ENCODE measurements at regions not wholly inside any gene's neighbourhood (a gene's known extent, or its start where the extent isn't known, plus 50 kb on each side); places are given as distances from the start of the nearest gene placed in this dataset.
"Not testable (repeated sequence)": the region's sequence is repeated elsewhere in the genome, so short reads cannot be mapped to it uniquely, and the experiment has no call there.

DNA sequence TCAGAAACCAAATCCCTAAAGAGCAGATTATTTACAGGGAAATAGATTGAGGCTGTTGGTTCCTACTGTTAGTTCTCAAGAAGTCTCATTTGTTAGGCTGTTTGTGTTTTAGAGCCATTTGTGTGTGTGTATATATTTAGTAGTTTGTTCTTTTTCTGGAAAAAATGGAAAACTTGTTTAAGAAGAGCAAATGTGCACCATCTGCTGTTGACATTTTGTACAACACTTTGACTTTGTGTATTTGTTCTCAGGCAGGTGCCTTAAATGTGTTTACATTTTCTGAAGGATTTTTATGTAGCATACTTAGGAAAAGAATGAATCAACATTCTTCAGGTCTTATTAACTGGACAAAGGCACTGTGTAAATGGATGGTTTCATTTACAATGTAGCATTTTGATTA is 163.7 kb upstream of the FOLH1 start:
- H3K27ac ChIP-seq = not testable (repeated sequence)
- TF ChIP-seq, protein P1, sequence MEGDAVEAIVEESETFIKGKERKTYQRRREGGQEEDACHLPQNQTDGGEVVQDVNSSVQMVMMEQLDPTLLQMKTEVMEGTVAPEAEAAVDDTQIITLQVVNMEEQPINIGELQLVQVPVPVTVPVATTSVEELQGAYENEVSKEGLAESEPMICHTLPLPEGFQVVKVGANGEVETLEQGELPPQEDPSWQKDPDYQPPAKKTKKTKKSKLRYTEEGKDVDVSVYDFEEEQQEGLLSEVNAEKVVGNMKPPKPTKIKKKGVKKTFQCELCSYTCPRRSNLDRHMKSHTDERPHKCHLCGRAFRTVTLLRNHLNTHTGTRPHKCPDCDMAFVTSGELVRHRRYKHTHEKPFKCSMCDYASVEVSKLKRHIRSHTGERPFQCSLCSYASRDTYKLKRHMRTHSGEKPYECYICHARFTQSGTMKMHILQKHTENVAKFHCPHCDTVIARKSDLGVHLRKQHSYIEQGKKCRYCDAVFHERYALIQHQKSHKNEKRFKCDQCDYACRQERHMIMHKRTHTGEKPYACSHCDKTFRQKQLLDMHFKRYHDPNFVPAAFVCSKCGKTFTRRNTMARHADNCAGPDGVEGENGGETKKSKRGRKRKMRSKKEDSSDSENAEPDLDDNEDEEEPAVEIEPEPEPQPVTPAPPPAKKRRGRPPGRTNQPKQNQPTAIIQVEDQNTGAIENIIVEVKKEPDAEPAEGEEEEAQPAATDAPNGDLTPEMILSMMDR (conservative IDR thresholded peaks at IDR 0.05) = peak; percentile 50

DNA sequence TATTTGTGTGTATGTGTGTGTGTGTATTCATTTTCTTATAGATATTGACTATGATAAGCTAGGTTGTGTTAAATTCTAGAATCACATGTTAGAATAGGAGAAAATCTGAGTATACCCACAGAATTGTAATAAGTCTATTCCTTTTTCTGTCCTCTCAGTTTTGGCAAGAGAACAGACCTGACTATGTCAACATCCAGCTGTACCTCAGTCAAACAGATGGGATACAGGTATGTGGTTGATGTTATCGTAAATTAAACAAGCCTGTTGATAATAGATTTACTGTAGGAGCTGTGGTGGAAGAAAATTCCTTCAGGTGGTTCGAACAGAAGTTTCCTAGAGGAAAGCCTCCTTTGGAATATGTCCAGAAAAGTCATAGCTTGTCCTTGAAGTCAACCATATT is 160.2 kb upstream of the FOLH1 start:
- not testable (repeated sequence) for H3K27ac ChIP-seq

GRCh38 chr11:49365375-49365774 is 157.0 kb upstream of the FOLH1 start:
- not testable (repeated sequence) for H3K27ac ChIP-seq

- not testable (repeated sequence) for H3K27ac ChIP-seq
Observed at GRCh38 chr11:49362994-49363393, 154.6 kb upstream of the FOLH1 start.

DNA sequence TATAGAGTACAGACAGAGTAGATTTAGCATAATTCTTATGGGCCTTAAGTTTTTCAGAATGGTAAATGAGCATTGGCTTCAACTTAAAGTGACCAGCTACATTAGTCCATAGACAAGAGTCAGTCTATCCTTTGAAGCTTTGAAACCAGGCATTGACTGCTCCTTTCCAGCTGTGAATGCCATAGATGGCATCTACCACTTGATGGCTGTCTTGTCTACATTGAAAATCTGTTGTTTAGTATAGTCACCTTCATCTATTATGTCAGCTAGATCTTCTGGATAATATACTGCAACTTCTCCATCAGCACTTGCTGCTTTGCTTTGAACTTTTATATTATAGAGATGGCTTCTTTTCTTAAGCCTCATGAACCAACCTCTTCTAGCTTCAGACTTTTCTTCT is 146.1 kb upstream of the FOLH1 start:
- not testable (repeated sequence) for H3K27ac ChIP-seq

GRCh38 chr11:49352868-49353267 is 144.5 kb upstream of the FOLH1 start:
- not testable (repeated sequence) for H3K27ac ChIP-seq

GRCh38 chr11:49346627-49347026 is 138.2 kb upstream of the FOLH1 start:
- not testable (repeated sequence) for H3K27ac ChIP-seq

DNA sequence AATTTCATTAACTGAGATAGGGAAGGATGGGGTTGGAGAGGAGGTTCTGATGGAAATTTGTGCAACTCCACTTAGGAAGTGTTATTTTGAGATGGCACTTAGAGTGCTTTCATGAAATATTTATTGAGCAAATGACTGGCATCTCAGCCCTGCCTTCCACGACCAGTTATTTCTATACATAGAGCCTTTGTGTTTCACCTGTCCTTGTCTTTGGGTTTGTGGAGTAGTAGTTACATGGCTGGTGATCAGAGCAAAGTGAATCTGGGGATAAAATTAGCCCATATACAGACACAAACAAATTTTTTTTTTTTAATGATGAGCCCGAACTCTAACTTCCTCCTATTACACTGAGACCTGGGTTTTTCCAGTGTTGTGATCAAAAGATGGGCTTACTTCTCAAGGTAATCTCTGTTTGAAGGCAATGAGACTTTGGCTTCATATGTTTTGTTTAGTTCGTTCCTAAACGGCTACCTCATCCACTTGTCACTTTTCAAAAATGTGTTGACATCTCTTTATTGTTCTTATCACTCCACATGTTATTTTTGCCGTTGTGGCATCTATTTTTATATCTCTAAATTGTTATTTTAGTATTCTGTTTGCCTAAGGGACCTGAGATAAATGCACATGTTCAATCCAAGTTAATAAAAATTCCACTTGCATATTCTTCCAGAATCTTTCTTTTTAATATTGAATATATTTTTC is 120.2 kb upstream of the FOLH1 start:
- H3K27ac ChIP-seq = not testable (repeated sequence)

- H3K27ac ChIP-seq = not testable (repeated sequence)
Observed at GRCh38 chr11:49327766-49328165, 119.4 kb upstream of the FOLH1 start.

- H3K27ac ChIP-seq = not testable (repeated sequence)
Observed at GRCh38 chr11:49326651-49327050, 118.2 kb upstream of the FOLH1 start.

DNA sequence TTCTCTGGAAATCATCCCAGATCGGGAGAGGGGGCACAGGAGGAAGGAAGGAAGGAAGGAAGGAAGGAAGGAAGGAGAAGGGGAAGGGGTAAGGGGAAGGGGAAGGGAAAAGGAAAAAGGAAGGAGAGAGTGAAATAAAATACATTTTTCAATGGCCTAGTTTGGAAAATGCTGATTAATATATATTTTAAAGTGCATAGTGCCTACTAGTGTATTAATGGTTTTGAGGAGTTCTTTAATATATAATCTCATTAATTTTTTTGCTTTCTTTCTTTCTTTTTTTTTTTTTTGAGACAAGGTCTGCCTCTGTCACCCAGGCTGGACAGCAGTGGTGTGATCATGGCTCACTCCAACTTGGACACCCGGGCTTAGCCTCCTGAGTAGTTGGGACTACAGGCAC is 107.8 kb upstream of the FOLH1 start:
- TF ChIP-seq, protein P1 (conservative IDR thresholded peaks at IDR 0.05) = no peak
- TF ChIP-seq ZFX (IDR thresholded peaks at IDR 0.05) = no peak
- H3K27ac ChIP-seq = no peak overlapping the region

- TF ChIP-seq ZFX (IDR thresholded peaks at IDR 0.05) = no peak
- TF ChIP-seq, protein P1 (conservative IDR thresholded peaks at IDR 0.05) = no peak
- H3K27ac ChIP-seq = no peak overlapping the region
Observed at GRCh38 chr11:49303080-49303479, 94.7 kb upstream of the FOLH1 start.

- H3K27ac ChIP-seq = no peak overlapping the region
- no peak for TF ChIP-seq ZFX (IDR thresholded peaks at IDR 0.05)
- TF ChIP-seq, protein P1 (conservative IDR thresholded peaks at IDR 0.05) = peak; percentile 44
Observed at GRCh38 chr11:49302360-49302759, 94.0 kb upstream of the FOLH1 start.

- H3K27ac ChIP-seq = not testable (repeated sequence)
Observed at GRCh38 chr11:49298017-49298416, 89.6 kb upstream of the FOLH1 start.

DNA sequence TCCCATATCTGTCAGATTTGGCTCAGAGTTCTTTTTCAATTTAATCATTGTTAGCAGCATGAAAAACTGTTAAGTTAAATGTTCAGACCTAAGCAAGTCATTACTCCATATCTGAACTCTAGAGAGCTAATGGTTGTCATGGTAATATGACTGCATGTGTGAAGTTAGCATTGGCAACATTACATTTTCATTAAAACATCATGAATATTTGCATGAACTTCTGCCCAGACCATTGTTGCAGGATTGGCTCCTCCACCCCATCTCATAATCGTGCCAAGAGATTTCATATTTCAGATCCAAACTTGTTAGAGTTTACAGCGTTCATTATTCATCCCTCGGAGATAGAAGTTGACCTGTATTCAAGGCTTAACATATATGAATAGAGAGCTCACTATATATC is 75.5 kb upstream of the FOLH1 start:
- H3K27ac ChIP-seq = not testable (repeated sequence)

GRCh38 chr11:49283282-49283681 is 74.9 kb upstream of the FOLH1 start:
- H3K27ac ChIP-seq = not testable (repeated sequence)

DNA sequence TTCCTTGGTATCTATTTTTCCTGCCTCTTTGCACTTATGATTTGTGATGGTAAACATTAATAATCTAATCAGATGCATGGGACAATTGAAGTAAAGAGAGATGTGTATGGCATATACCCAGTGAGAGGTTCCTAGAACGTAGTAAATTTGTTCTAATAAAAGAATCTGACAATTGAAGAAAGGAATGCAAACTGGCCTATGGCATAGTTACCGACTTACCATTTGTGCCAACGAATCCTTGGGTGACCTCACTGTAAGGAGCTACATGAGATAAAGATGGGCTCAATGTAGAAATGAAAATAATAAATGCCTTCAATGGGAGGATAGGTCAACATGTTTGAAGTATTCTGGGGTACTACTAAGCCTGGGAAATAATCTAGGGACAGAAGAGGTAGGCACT is 73.7 kb upstream of the FOLH1 start:
- not testable (repeated sequence) for H3K27ac ChIP-seq
